Right hindlimb (tissue), 1 donor: ENCODE measurements at regions not wholly inside any gene's neighbourhood (a gene's known extent, or its start where the extent isn't known, plus 50 kb on each side); places are given as distances from the start of the nearest gene placed in this dataset.
A peak's percentile ranks its signal among the peaks of the same experiment; 100 is the strongest.
"Not testable (repeated sequence)": the region's sequence is repeated elsewhere in the genome, so short reads cannot be mapped to it uniquely, and the experiment has no call there.

Experiments
- DNase-seq: peaks from one replicate; pipeline ENCODE4 v3.0.0-alpha.2; 2018

DNA sequence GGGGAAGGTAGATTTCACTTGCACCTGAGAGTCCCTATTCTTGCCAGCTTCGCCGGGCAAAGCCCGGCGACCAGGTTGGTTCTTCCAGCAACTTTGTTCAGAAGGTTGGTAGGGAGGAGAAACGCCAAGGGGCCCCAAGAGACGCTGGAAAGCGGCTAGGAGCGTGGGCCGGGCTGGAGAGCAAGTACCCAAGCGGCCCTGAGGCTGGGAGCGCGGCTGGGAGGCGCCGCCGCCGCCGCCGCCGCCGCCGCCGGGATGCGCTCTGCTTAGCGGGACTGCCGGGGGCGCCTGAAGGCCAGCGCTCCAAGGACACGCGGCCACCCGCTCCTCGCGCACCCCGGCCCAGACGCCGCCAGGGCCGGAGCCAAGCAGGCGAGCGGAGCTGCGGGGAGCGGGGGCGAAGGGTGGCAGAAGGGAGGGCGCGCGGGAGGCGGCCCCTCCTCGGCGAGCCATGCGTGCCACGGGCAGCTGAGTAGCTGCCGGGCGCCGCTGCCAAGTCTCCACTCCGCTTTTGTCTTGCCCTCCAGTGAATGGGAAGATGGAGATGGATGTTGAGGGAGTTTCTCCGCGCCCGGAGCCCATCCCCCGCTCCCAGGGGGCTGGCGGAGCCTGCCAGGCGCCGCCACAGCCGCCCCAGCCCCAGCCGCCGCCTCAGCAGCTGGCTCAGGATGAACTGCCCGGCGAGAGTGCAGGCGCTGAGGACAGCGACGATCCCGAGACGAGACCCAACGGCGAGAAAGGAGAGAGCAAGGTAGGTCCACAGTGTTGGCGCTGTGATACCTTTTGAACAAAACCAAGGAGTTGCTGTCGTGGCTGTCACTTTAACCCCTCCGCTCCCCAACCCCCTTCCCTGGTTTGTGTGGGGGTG is 227.4 kb upstream of the AZI2 start:
- peak; percentile 45 for DNase-seq

DNA sequence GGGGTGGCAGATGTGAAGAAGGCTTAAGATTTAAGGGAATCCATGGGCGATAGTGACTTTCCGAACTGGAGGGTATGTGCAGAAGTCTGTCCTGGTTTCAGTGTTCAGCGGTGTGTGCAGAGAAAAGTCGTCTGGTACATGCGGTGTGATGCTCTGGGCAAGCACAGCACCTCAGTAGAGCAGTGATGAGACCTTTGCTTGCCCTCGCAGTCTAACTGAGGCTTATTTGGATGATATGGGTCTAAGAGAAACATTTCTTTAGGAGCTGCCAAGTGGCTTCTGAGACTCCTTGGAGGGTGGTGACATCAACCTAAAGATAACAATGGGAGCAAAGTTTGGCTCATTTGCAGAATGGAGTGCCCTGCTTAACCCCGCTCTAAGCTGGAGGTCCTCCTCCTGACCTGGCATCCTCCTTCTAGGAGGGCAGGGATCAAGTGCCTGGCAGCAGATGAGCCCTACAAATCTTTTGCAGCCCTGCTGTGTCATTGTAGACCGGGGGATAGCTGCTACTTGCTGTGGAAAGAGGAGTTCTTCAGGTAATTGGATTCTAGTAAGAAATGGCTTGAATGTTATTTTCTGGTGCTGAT is 228.1 kb upstream of the AZI2 start:
- DNase-seq: no peak

GRCh38 chr3:28577941-28578500 is 229.4 kb upstream of the AZI2 start:
- DNase-seq: no peak

DNA sequence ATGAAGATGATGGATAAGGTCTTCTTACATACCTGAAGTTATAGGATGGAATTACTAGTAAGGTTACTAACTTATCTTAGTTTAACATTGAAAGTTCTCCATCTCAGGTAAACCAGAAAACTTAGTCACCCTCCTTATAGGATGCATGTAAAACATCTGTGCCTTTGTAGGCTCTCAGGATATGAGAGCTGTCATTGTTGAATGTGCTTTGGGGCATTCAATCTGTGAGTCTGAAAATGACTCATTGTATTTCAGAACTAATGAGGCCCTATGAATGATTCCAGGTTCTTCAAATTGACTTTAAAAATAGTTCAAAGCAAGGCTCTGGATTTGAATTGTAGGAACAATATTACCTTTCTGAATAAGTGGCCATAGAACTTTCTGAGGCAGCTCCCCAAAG is 237.7 kb upstream of the AZI2 start:
- no peak for DNase-seq

- no peak for DNase-seq
These were observed 239.1 kb upstream of the AZI2 start for GRCh38 chr3:28587723-28588122.

DNA sequence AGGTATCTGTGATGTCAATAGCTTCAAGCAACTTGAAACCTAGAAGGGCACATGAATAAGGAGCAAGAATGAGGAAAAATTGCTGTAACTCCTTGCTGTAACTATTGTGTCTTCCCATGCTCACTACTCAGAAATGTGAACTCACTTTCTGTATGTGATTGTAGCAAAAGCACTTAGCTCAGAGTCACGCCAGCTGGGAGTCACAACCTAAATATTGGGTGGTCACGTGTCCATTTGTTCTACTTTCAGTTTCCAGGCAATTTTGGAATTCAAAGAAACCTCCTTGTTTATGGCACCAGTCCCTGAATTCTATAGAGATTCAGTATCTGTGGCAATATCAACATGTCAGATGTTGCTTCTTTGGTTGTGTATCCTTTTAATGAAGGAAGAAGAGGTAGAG is 241.6 kb upstream of the AZI2 start:
- DNase-seq: no peak

DNA sequence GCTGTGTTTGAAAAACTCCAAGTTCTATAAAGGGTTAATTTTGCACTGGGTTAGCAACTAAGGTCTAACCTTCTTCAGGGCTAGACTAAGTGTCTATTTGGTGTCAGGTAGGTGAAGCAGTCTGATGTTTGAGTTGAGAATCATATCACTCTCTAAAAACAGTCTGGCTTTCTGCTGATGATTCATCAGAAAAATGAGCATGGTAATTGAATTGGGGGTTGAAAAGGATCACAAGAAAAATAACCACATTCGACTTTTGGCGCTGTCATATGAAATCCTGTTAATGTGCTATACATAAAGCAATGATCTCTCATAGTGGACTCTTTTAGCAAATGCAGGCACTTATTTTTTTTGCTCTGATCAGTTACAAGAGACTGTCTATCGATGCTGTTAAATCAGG is 242.2 kb upstream of the AZI2 start:
- DNase-seq: no peak

DNA sequence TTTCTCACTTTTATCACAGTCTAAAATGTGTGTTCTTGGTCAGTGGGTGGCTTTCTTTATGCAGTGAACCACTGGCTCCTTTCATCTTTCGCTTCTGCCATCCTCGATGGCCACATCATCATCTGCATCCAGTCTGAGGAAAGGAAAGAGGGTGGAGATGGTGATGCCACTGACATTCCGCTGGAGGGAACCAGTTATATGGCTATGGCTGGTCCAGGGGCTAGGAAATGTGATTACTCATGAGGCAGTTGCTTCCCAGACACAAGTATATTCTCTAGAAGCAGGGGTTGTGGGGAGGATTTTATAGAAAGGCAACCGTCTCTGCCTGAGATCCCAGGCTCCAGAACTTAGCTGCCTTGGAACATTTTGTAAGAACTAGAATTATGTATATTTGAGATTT is 246.7 kb upstream of the AZI2 start:
- DNase-seq: no peak

DNA sequence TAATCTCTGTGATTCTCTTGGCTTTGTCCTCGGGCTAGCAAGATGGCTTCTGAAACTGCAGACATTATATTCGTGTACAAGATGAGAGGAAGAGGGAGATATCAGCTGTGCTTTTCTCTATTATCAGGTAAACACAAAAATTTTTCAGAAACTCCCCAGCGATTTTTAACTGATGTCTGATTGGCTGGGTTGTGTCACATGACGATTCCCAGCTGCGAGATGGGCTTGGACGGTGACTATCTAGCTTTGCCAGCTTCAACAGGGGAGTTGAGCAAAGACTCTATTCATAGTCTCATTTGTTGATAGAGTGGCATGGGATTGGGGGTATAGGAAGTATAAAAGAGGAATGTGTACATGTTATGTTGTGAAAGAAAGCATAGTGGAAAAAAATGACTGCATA is 248.8 kb upstream of the AZI2 start:
- DNase-seq: no peak

GRCh38 chr3:28598165-28598564 is 249.5 kb upstream of the AZI2 start:
- no peak for DNase-seq

- DNase-seq: no peak
These were observed 252.7 kb upstream of the AZI2 start for GRCh38 chr3:28601291-28601690.

DNA sequence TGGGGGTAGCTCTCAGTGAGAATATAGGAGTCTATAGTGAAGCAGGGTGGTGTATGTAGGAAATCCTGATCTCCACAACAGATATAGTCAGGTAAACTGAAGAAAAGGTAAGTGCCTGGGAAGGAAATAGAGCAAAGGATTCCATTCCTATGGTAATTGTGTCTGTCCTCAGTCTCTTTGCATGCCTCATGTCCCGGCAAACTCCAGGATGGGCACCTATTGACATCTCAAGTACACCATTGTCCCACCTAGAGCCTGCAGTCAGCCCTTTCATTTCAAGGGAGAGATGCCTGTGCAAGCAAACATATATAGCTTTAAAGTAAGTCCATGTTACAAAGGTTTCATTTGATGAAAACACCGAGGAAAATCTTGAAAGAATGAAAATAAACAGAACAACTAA is 257.7 kb upstream of the AZI2 start:
- no peak for DNase-seq

GRCh38 chr3:28612232-28612631 is 263.6 kb upstream of the AZI2 start:
- no peak for DNase-seq

GRCh38 chr3:28613511-28614106 is 265.0 kb upstream of the AZI2 start:
- DNase-seq: no peak

DNA sequence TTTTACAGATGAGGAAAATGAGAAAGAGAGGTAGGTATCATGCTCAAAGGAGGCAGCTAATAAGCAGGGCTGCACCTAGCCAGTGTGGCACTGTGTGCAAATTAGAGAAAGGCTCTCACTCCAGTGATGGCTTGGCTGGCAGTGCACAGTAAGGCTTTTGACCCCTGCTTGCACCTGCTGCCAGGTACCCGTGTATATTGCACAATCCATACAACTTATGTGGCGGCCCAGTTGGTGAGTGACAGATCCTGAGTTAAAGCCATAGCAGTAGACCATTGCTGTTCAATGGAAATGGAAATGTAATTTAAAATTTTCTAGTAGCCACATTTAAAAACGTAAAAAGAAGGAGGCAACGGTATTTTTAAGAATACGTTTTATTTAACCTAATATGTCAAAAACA is 266.4 kb upstream of the AZI2 start:
- no peak for DNase-seq

DNA sequence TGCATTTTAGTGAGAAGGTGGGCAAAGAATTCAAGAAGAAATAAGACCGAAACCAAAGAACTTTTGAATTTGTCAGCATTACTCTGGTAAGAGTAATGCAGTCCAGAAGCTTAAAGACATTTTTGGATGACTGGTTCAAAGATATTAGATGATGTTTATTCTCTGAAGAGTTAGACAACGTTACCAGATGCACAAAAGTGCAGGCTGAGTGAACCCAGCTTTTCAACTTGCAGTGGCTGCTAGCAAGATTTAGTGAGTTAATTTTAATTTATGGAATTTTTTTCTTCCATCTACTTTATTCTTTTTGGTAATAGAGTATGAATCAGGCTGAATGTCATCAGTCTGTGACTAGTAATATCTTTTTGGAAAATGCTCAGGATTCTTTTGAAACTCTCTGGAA is 267.3 kb upstream of the AZI2 start:
- no peak for DNase-seq

DNA sequence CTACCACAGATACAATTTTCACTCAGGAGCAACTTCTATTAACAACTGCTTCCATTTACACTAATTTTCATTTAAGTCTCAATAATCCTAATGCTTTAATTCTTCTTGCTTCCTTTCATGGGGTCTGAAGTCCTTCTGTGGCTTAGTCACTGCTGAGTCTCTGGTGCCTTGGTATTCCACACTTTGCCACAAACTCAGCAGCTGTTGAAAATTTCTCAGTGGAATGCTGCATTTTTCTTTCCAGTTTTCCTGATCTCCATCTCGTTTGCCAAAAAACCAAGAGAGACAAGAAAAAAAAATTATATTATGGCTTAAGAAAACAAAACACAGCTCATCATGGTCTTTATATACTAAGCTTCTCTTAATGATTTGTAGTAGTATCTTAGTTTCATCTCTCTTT is 269.2 kb upstream of the AZI2 start:
- DNase-seq: no peak

DNA sequence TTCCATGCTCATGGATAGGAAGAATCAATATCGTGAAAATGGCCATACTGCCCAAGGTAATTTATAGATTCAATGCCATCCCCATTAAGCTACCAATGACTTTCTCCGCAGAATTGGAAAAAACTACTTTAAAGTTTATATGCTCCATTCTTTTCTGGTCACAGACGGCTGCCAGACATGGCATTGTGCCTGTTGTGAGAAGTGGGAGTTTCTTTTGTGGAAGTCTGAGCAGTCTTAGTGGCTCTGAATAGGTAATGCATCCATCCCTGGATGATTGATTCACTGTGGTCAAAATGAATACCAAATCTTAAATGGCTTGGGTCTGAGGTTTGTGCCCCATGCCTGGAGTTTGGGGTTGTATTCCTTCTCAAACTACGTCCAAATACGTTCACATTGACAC is 274.5 kb upstream of the AZI2 start:
- DNase-seq: no peak

- no peak for DNase-seq
These were observed 275.5 kb upstream of the AZI2 start for GRCh38 chr3:28624084-28624483.

- not testable (repeated sequence) for DNase-seq
These were observed 279.2 kb upstream of the AZI2 start for GRCh38 chr3:28627843-28628242.

DNA sequence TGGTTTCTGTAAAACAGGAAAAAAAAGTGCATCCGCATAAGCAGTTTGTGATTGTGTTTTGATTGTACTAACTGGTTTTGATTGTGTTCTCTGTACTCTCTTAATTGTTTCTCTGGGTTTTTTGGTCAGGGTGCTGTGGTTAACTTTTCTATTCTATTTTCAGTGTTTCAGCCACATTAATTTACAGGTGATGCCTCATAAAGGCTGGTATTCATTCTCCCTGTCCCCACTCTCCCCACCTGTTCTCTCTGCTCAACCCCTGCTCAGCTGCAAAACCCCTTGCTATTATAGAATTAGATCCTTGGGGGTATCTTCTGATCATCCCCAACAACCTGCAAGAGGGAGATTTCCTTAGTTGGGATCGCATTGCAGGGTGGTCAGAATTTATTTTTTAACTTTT is 285.4 kb upstream of the AZI2 start:
- no peak for DNase-seq

DNA sequence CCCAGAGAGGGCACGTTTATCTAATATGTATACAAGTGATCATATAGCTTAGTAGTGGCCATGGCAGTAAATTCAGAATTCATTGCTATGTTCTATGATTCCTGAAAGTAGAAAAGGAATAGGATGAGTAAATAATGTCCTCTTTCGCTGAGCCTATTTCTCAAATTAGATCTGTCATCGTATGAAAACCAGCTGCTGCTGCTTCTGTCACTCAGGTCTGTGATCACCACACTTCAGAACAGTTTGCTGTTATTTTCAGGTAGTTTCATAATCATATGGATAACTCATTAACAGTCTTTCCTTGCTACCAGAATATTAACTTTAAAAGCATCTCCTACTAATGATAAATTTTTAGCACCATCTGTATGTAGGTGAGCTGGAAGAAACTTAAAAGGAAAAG is 289.1 kb upstream of the AZI2 start:
- DNase-seq: no peak

GRCh38 chr3:28645149-28645548 is 296.5 kb upstream of the AZI2 start:
- DNase-seq: no peak

GRCh38 chr3:28646435-28646834 is 297.8 kb upstream of the AZI2 start:
- DNase-seq: no peak
